GM21576 (cell line): ENCODE measurements at regions not wholly inside any gene's neighbourhood (a gene's known extent, or its start where the extent isn't known, plus 50 kb on each side); places are given as distances from the start of the nearest gene placed in this dataset.
A peak's percentile ranks its signal among the peaks of the same experiment; 100 is the strongest.

Experiments
- ATAC-seq: cut with Tn5 transposase; IDR thresholded peaks from one replicate; pipeline ENCODE4 v1.9.1; 2021; ENCODE audit warnings: mild to moderate bottlenecking, moderate library complexity; ENCODE audit not compliant: unreplicated experiment

GRCh38 chr7:86975449-86975848, 84.0 kb downstream of the ELAPOR2 start:
- ATAC-seq = no peak

GRCh38 chr7:86972072-86972471, 87.4 kb downstream of the ELAPOR2 start:
- ATAC-seq = no peak

GRCh38 chr7:86970986-86971385, 88.5 kb downstream of the ELAPOR2 start:
- ATAC-seq = no peak

- no peak for ATAC-seq
These were observed 88.9 kb downstream of the ELAPOR2 start for GRCh38 chr7:86970547-86970946.

DNA sequence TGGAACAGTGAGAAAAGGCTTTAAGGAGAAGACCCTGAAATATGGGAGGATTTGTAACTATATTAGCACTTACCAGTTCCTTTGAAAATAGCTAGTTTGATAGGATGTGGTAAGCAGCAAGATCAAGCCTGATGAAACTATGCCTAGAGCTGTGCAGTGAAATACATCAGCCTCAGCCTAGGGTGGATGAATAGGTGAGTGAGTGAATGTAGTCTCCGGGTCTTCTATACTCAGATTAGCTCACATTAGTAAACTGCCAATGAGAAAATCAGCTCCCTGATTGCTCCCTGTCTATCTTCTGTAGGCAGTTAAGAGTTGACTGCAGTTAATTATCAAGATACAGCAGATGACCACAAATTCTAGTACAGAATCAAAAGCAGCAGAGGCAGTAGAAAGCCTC, 89.6 kb downstream of the ELAPOR2 start:
- no peak for ATAC-seq

DNA sequence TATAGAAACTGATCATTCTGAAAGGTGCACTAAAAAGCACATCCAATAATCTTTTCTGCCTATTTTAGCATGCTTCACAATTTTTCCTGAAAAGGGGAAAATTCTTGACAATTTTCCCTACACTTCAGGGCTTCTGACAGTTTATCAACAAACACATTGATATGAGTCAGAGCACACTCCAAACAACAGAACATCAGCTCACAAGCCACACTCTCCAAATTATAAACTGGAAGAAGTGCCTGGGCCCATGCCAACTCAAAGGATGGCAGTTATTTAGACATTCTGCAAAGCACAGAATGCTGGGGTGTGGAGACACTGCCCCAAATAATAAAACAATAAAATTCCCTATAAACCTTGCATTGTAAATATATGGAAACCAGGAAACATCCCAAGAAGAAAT, 90.8 kb downstream of the ELAPOR2 start:
- no peak for ATAC-seq

- no peak for ATAC-seq
These were observed 92.5 kb downstream of the ELAPOR2 start for GRCh38 chr7:86966916-86967315.

DNA sequence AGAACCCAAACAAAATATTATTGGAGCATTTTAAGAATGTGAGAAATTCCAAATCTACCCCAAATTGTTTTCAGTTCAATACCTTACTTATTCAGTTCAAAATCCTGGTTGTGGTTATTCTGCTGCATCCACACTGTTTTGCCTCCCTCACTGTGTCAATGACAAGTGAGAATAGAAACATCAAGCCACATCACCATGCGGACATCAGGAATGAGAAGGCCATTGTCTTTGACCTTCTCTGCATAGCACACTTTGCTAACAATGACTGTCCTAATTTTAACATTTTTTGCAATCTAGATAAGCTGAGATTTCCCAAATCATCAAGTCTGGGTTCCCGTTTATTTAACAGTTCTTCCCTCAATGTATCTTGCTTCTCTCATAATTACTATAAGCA, 93.7 kb downstream of the ELAPOR2 start:
- ATAC-seq = no peak

DNA sequence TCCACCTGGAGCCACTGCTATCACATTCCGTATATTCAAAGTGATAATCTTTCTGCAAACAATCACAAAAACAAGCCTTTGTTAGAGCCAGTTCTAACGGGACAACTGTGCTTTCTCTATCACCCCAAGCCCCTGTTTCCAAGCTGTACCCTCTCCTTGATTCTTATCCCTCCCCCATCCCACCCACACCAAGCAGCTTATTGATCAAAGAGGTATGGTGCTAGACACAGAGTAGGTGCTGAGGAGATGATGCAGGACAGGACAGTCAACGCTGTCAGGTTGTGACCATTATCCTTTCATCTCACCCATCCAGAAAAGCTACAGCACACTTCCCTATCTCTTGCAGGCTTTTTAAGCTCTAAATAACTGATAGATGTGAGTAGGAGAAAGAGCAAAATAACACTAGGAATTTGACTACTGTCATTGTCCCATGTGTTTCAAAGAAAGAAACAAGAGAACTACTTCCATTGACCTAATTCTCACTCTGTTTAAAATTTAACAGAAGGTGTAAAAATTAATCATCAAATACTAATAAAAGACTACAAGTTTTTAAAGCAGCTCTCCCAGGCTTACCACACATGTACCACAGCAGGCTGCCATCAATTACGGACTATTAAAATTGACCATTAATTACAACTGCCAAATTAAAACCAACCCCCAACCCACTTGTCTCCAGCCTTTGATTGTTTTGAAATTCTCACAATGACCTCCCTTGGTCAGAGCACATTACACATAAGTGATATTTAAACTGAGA, 94.3 kb downstream of the ELAPOR2 start:
- ATAC-seq = no peak

DNA sequence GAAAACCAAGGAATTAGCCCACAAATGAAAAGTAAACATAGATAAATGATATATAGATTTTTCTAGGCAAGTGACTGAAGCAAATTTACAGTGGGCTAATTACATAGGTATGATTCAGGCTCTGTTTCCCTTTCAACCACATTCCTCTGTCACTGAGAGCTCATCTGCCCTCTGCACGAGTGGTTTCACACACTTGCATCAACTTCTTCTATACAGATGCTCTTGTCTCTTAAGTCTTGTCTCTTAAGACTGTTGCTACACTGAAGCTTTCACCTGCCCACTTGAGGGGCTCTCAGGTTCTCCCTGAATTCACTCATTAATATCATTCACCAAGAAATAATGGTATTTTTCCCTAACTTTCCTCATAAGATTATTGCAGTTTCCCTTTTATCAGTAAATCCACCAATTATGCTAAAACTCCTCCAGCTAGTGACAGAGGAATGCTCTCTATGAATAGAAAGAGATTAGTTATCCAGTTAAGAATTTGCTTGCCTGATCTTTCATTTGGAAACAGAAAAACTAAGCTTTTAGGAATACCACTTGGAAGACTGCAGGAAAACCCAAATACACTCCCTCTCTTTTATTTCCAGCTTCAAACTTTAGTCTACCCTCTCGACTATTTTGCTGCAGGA, 95.7 kb downstream of the ELAPOR2 start:
- peak; percentile 93 for ATAC-seq

GRCh38 chr7:86962623-86963022, 96.8 kb downstream of the ELAPOR2 start:
- no peak for ATAC-seq

DNA sequence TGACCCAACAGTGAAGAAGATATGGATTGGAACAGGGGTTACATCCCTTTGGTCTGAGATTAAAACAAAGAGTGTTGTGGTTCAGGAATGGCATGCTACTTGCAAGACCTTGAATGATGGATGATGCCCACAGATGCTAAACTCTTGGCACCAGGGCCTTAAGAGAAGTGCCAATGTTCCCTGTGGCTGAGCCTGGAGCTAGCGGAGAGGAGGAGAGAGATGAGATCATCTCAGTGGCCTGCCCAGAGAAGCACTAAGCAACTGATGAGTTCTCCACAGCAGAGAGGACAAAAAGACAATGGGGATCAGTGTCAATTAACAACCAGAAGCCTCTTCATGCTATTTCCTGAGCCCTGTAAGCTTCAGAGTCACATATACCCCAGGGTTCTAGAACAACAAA, 97.8 kb downstream of the ELAPOR2 start:
- ATAC-seq = no peak

GRCh38 chr7:86958380-86958779, 101.1 kb downstream of the ELAPOR2 start:
- ATAC-seq = no peak

- ATAC-seq = no peak
These were observed 102.9 kb downstream of the ELAPOR2 start for GRCh38 chr7:86956567-86956966.

GRCh38 chr7:86955895-86956503, 103.5 kb downstream of the ELAPOR2 start:
- ATAC-seq = no peak

GRCh38 chr7:86954971-86955370, 104.5 kb downstream of the ELAPOR2 start:
- no peak for ATAC-seq

DNA sequence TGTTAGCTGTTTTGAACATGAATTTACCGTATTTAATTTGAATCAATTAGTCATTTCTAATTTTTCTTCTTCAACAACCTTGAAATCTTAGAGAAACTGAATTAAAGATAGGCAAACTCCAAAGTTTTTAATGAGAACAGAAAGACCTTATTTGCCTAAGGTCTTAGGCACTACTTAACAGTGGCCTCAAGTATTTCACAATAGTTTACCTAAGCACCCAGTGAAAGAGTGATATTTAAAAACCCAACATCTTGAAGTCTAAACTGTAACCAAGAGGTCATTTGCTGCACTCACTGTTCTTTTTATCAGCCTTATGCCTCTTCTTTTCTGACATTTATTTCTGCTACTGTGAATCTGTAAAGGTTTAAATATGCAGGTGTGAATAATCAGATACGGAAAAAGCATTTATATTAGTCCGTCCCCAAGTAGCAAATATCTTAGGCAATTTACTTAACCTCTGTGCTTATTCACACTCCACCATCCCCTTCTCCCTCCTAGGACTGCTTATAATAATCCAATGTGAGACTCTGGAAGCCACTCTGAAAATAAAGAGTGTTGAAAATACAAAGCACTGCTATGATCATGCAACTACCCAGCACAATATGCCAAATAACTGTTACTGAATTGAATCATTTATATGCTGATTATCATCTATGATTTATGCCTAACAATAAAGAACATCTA, 105.7 kb downstream of the ELAPOR2 start:
- no peak for ATAC-seq

DNA sequence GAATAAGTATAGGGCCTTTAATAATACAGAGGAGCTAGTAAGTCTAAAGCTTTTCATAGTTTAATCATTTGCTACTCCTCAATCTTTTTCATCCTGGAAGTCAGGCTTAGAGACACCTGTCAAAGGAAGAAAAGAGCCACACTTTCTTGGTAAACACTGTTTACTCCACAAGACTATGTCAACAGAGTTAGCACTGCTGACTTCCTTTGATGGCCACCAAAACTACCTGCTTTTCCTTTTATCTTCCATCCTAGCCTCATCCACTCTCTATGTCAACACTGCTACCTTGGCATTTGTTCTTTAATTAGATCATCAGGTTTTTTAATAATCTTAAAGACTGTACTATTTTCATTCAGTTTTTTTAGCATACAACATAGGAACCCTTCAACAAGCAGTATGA, 106.2 kb downstream of the ELAPOR2 start:
- ATAC-seq = no peak

- no peak for ATAC-seq
These were observed 107.6 kb downstream of the ELAPOR2 start for GRCh38 chr7:86951895-86952294.

DNA sequence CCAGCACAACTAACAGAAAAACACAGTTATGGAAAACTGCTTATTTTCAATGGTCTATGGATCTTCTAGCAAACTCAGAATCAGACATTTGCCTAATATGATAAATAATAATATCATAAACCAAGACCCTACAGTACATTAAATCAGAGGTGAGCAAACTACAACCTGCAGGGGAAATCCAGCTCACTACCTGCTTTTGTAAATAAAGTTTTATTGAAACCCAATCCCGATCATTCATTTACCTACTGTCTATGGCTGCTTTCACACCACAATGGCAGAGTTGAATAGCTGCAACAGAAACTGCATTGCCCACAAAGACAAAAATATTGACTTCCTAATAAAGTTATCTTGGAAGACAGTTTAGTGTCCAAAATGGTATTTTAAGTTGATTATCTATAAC, 108.5 kb downstream of the ELAPOR2 start:
- no peak for ATAC-seq

DNA sequence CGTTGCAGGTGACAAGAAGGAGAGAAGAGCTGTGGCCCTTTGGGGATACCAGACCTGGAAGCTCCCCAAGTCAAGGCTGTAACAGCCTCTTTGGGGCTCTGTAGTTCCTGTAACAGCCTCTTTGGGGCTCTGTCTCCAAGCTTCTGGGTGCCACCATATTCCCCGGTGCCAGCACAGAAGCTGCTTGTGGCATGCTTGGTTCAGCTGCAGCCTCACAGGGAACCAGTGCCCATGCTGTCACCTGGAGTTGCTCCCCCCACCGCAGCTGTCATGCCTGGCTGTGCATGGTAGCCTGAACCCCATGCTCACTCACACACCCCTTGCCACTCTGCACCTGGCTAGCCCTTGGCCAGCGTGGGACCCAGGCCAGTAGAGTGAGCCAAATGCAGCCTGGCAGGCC, 109.1 kb downstream of the ELAPOR2 start:
- no peak for ATAC-seq

GRCh38 chr7:86949779-86950260, 109.6 kb downstream of the ELAPOR2 start:
- no peak for ATAC-seq
